ENCODE measurements at regions not wholly inside any gene's neighbourhood (a gene's known extent, or its start where the extent isn't known, plus 50 kb on each side); places are given as distances from the start of the nearest gene placed in this dataset.
"Not testable (repeated sequence)": the region's sequence is repeated elsewhere in the genome, so short reads cannot be mapped to it uniquely, and the experiment has no call there.

DNA sequence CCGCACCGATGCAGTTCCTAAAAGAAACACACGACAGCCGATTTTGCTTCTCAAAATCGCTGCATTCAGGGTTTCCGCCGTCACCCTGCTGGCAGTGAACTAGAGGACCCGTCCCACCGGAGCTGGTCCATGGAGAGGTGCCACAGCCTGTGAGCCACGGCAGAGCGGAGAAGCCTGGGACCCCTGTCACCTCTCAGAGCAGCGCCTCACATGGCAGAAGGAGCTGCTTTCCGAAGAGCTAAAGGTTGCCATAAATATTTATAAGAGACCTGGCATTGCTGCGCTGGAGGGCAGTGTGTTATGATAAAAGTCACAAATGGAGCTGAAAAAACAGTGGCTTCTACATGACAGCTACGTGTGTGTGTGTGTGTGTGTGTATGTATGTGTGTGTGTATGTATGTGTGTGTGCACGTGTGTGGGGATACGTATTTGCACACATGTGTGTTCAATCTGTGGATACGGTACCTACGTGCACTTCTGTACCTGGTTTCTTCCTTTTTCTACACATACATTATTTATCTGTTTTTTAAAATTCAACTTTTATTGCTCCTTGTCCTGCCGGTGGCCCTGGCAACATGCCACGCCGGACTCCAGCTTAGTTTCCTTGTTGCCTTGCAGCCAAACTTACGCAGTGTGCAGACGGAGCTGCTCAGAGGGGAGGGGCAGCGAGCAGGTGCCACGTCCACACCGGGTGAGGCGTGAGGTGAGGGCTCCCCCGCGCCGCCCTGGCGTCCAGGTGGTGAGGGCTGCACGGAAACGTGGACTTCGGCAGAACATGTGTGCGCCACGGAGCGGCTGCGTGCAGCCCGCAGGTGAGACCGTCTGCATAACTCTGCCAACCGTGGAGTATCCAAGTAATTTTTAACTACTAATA lies 115.2 kb upstream of the PITRM1 start:
- no peak for DNase-seq

- no peak for DNase-seq
Observed at GRCh38 chr10:3282674-3283017, 110.1 kb upstream of the PITRM1 start.

DNA sequence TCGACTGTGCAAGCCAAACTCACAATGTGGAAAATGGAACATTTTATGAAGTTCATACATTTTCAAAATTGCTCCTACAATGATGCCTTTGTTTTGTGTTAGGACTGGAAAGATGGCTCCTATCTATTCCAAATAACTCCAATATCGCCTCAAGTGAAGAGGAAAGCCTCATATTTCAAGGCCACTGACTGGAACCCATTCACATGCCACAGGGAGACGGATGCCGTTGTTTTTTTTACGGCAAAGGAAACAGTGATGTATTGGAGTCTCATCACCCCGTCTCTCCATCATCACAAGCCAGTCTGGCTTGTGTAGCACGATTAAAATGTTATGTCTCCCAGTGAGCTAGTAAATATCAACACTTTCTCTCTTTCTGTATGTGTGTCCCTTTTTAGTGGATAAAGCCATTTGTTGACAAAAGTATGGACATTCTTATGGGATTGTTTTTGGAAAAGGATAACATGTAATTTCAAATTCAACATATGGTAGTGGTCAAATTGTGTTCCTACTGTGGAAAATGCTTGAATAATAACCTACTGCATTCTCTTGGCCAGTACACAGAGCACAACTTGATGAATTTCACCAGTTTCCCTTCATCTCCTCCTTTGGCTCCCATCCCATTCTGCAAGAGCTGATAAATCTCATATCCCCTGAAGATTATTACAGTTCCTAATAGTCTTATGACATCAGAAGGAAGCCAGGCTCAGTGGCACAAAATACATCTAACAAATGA lies 109.5 kb upstream of the PITRM1 start:
- DNase-seq = no peak

- DNase-seq = no peak
Observed at GRCh38 chr10:3278771-3279170, 106.2 kb upstream of the PITRM1 start.

DNA sequence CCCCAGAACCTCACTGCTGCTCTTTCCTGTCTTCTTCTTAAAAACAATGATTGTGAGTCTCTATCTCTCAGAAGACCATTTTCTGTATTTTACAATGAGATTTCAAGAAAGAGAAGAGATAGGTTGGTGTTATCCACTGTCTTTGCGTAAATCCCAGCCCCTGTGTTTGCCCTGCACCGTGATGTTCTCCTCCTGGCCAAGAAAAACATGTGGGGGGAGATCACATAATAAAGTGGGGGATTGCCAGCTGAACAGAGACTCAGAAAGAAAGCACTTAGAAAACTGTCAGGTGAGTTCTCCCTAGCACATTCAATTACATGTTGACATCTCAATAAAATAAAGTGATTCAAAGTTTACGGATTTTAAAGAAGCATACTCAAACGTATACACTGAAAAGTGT lies 105.0 kb upstream of the PITRM1 start:
- DNase-seq = no peak

GRCh38 chr10:3274414-3274813 lies 101.8 kb upstream of the PITRM1 start:
- DNase-seq = no peak

GRCh38 chr10:3273966-3274365 lies 101.4 kb upstream of the PITRM1 start:
- DNase-seq = no peak

- no peak for DNase-seq
Observed at GRCh38 chr10:3272300-3272699, 99.7 kb upstream of the PITRM1 start.

GRCh38 chr10:3271354-3272115 lies 99.0 kb upstream of the PITRM1 start:
- DNase-seq = no peak

- no peak for DNase-seq
Observed at GRCh38 chr10:3270577-3271316, 98.2 kb upstream of the PITRM1 start.

DNA sequence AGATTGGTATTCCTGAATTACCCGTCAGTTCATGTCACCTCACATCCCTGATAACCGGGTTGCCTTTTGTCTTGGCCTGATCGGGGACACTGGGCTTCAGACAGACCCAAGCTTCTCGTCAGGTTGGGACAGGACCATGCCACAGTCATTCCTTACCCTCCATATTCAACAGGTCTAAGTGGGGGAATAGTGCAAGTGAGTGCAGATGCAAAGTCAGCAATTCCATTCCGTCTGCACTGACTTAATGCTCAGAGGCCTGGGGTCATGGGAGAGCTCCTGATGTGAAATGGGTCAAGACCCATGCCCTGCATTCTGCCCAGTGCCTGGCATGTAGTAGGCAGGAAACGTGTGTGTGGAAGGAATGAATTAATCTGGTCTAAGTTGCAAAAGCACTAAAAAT lies 95.4 kb upstream of the PITRM1 start:
- DNase-seq = no peak

GRCh38 chr10:3265088-3265487 lies 92.5 kb upstream of the PITRM1 start:
- no peak for DNase-seq

DNA sequence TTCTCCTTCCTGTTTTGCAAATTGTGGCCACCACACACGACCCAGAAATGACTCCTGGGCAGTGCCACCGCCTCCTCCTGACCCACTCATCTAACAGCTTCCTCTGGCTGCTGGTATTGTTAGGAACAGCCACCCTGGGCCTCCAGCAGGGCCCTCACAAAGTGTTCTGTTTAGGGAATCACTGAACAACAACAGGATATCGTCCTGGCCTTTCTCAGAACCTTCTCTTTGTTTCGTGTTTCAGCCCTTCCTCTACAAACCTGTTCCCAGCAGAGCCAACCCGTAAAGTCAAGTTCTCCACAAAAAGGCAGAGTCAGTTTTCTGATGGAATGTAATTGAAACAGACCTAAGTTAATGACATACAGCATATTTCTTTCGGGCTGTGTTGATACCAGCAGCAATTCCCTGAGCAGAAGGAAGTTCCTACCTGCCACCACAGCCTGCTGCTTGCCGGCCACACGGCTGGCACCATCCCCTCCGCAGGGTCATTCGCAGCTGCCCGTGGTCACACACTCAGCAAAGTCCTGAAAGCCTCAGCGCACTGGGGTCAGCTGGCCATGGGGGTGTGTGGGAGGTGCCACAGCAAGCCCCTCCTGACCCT lies 91.7 kb upstream of the PITRM1 start:
- DNase-seq = no peak

- DNase-seq = no peak
Observed at GRCh38 chr10:3263747-3264146, 91.2 kb upstream of the PITRM1 start.

GRCh38 chr10:3263082-3263481 lies 90.5 kb upstream of the PITRM1 start:
- DNase-seq = no peak

DNA sequence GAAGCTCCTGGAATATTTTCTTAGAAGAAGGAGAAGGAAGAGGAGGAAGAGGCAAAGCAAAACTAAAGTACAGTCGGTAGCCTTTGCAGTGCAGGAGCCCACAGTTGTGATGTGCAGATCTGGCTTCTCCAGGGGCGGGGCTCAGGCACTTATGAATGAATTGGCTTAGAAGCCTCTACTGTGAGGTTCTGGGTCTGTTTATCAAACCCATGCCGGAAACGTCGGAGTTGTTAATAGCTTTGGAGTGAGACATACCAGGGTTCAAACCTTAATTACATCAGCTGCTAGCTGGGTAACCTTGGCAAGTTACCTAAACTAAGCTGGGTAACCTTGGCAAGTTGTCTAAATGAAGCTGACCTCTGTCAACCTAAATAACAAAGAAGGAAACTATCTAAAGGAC lies 89.3 kb upstream of the PITRM1 start:
- no peak for DNase-seq

DNA sequence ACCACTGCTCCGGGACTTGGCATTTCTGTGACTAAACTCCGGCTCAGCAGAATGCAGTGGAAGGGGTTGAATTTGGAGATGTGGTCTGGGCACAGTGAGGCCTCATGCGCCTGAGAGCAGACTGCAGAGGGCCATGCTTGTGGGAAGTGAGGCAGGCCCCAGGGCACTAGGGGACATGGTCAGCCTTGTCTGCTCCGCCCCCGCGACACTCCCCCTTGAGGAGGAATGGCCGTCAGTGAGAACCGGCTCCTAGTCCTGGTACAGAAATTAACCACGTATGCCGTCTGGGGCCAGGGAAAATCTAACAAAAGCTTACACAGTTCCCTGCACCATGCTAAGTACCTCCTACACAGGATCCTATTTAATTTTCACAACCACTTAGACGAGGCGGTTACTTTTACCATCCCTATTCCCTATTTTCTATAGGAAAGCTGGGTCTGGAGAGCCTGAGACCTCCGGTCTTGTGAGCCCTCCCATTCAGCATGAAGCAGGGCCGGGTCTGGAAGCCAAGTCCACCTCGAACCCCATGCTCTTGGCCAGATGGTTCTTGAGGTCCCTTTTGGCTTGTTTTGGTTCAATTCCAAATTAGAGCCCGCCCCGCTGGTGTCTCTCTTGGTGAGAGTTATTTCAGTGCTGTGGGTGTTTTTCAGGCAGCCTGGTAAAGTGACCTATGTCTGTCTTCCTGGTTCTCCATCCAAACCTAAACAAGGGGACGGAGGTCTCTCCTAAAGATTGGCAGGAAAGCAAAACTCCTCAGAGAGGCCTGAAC lies 87.7 kb upstream of the PITRM1 start:
- no peak for DNase-seq

- DNase-seq = no peak
Observed at GRCh38 chr10:3259499-3259898, 86.9 kb upstream of the PITRM1 start.

DNA sequence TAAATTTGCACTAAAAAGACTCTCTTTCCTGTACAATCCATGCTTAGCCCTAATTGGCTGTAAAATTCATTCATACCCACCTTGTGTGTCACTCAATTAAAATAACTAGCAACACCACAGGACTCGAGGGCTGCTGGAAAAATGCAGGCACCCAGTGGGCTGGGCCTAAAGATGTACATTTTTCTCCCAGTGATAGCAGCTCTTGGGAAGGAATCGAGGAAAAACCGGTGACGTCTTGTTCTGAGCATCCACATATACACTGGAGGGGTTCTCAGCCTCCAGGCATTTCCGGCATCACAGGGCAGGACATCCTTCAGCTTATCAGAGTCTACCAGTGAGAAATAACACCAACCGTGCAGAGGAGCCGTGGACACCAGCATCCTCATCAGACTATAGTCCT lies 85.8 kb upstream of the PITRM1 start:
- DNase-seq = no peak

- no peak for DNase-seq
Observed at GRCh38 chr10:3255616-3256015, 83.0 kb upstream of the PITRM1 start.

DNA sequence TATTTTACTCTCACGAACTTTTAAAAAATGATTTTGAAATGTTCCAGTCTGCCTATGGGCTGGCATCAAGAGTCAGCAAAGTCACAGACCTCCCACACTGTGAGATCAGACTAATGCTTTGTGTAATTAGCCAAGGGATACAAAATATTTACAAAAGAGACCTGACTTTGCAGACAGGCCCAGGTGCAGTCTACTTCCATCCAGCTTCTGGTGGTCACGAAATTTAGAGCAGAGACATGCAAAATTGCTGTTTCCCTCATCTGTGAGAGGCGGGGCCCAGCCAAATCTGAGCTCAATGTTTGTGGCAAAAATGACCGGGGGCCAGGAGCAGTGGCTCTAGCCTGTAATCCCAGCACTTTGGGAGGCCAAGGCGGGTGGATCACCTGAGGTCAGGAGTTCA lies 82.5 kb upstream of the PITRM1 start:
- DNase-seq = no peak

- DNase-seq = not testable (repeated sequence)
Observed at GRCh38 chr10:3253974-3254373, 81.4 kb upstream of the PITRM1 start.
